Central memory CD8-positive, alpha-beta T cell (primary cell): ENCODE measurements at regions not wholly inside any gene's neighbourhood (a gene's known extent, or its start where the extent isn't known, plus 50 kb on each side); places are given as distances from the start of the nearest gene placed in this dataset.

Source experiments
- ATAC-seq: fragments of 150-1000 bp; cut with Tn5 transposase; replicated peaks from 2 replicates; pipeline ENCODE4 v1.10.0; 2022; ENCODE audit warnings: mild to moderate bottlenecking, moderate FRiP score, moderate number of reproducible peaks; ENCODE audit not compliant: poor library complexity, severe bottlenecking; ENCODE audit errors: extremely low read depth
- DNase-seq, 2 donors: peaks; one replicate each; pipeline ENCODE4 v3.0.0; 2021; ENCODE audit warnings: low spot score in 2 of 2
- H3K27ac Mint-ChIP-seq: one replicate; pipeline ENCODE4 v1.8.0; 2022; ENCODE audit warnings: low read depth, mild to moderate bottlenecking, moderate library complexity, mixed read lengths
- H3K27me3 Mint-ChIP-seq: one replicate; pipeline ENCODE4 v1.8.0; 2022; ENCODE audit warnings: mixed read lengths
- H3K36me3 Mint-ChIP-seq: one replicate; pipeline ENCODE4 v1.8.0; 2022; ENCODE audit warnings: mild to moderate bottlenecking, moderate library complexity, mixed read lengths; ENCODE audit not compliant: insufficient read depth
- H3K4me1 Mint-ChIP-seq: one replicate; pipeline ENCODE4 v1.8.0; 2022; ENCODE audit warnings: mixed read lengths
- H3K4me3 Mint-ChIP-seq: one replicate; pipeline ENCODE4 v1.8.0; 2022; ENCODE audit warnings: mild to moderate bottlenecking, moderate library complexity, mixed read lengths
- H3K9me3 Mint-ChIP-seq: one replicate; pipeline ENCODE4 v1.8.0; 2022; ENCODE audit warnings: mixed read lengths

DNA sequence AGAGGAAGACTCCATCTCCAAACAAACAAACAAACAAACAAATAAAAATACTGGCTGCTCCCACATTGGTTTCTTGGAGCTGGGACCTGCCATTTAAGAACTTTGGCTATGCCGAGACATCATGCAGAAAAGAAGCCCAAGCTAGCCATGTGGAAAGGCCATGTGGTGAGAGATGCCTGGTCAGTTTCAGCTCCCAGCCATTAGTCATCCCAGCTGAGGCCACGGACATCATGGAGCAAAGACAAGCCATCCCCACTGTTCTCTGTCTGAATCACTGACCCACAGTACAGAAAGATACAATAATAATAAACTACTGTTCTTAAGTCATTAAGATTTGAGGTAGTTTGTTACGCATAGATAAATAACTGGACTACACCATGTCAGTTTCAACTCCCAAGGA, 70.0 kb upstream of the PCBD1 start:
- no peak for ATAC-seq
- H3K36me3 Mint-ChIP-seq = peaks cover 2% of the 10 kb centered on the region
- no peaks in the 10 kb centered on the region for H3K4me1 Mint-ChIP-seq
- H3K27me3 Mint-ChIP-seq = no peaks in the 10 kb centered on the region
- no peaks in the 10 kb centered on the region for H3K9me3 Mint-ChIP-seq
- DNase-seq = no peak
- no peak overlapping the region for H3K4me3 Mint-ChIP-seq
- no peak overlapping the region for H3K27ac Mint-ChIP-seq

DNA sequence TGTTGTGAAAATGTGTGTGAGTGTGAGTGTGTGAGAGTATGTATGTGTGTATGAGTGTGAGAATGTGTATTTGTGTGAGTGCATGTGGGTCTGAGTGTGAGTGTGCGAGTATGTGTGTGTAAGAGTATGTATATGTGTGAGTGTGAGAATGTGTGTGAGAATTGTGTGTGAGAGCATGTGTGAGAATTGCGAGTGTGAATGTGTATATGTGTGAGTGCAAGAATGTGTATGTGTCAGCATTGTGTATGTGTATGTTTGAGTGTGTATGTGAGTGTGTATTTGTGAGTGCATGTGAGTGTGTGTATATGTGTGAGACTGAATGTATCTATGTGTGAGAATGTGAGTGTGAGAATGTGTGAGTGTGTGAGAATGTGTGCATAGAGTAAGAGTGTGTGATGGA, 72.0 kb upstream of the PCBD1 start:
- DNase-seq = no peak
- no peak overlapping the region for H3K4me3 Mint-ChIP-seq
- no peaks in the 10 kb centered on the region for H3K27me3 Mint-ChIP-seq
- no peaks in the 10 kb centered on the region for H3K4me1 Mint-ChIP-seq
- H3K27ac Mint-ChIP-seq = no peak overlapping the region
- no peaks in the 10 kb centered on the region for H3K9me3 Mint-ChIP-seq
- H3K36me3 Mint-ChIP-seq = no peaks in the 10 kb centered on the region
- no peak for ATAC-seq

DNA sequence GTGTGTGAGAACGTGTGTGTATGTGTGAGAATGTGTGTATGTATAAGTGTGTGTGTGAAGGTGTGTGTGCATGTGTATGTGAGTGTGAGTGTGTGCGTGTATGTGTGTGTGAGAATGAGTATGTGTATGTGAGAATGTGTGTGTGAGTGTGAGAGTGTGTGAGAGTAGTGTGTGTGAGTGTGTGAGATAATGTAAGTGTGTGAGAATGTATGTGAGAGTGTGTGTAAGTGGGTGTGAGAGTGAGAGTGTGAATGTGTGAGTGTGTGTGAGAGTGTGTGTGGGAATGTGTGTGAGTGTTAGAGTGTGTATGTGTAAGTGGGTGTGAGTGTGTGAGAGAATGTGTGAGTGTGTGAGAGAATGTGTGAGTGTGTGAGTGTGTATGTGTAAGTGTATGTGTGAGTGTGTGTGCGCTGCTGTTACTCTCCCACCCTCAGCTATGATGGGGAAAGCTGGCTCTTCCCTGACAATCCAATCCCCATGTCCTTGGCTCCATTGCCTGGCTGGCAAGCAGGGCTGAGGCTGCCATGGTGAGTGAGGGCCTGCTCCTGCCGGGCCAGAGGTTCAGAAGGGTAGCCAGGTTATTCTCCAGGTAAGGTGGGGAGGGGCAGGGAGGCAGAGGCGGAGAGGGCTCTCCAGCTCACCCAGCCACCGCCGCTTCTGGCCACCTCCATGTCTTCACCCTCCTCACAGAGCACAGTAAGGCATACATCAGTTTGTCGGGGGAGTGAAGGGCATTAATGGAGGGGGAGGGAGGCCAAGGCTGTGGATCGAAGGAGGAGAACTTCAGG, 72.6 kb upstream of the PCBD1 start:
- H3K4me3 Mint-ChIP-seq = no peak overlapping the region
- no peaks in the 10 kb centered on the region for H3K4me1 Mint-ChIP-seq
- no peak for DNase-seq
- H3K36me3 Mint-ChIP-seq = no peaks in the 10 kb centered on the region
- H3K27me3 Mint-ChIP-seq = peaks cover 5% of the 10 kb centered on the region
- no peak overlapping the region for H3K27ac Mint-ChIP-seq
- H3K9me3 Mint-ChIP-seq = no peaks in the 10 kb centered on the region
- ATAC-seq = no peak

DNA sequence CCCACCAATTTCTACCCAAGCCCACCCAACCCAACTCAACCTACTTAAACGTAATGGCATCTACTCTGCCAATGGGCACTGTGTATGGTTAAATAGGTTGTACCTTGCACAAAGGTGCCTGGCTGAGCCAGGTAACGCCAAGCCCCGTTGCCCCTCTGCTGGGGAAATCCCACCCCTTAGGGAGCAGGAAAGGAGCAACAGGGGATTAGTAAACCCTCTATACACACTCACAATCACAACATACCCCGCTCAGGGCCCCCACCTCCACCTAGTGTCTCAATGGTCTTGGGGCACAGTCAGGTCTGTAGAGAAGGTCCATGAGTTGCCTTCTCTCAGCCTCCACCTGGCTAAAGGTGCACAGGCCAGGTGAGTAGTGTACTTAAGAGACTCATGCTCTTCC, 74.3 kb upstream of the PCBD1 start:
- H3K4me3 Mint-ChIP-seq = no peak overlapping the region
- H3K27me3 Mint-ChIP-seq = peaks cover 15% of the 10 kb centered on the region
- DNase-seq (no peak), ATAC-seq (no peak)
- H3K27ac Mint-ChIP-seq = no peak overlapping the region
- no peaks in the 10 kb centered on the region for H3K4me1 Mint-ChIP-seq
- no peaks in the 10 kb centered on the region for H3K9me3 Mint-ChIP-seq
- H3K36me3 Mint-ChIP-seq = no peaks in the 10 kb centered on the region

DNA sequence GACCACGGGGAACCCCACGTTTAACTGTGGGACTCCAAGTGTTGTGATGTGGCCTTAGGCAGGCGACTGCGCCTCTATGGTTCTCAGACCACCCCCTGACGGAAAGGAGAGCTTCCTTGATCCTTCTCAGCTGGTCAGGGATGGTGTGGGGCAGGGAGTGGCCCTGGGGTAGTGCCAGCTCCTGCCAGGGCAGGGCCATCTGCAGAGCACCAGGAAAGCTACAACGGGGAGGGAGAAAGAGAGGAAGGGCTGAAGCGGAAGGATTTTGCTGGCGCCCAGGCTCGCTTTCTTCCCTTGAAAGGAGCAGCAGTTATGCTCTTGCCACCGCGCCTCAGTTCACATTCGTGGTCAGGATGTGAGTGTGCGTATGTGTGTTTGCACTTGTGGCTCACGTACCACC, 74.9 kb upstream of the PCBD1 start:
- H3K9me3 Mint-ChIP-seq = no peaks in the 10 kb centered on the region
- DNase-seq = no peak
- no peak overlapping the region for H3K4me3 Mint-ChIP-seq
- ATAC-seq = no peak
- H3K36me3 Mint-ChIP-seq = no peaks in the 10 kb centered on the region
- no peaks in the 10 kb centered on the region for H3K4me1 Mint-ChIP-seq
- peaks cover 15% of the 10 kb centered on the region for H3K27me3 Mint-ChIP-seq
- no peak overlapping the region for H3K27ac Mint-ChIP-seq

DNA sequence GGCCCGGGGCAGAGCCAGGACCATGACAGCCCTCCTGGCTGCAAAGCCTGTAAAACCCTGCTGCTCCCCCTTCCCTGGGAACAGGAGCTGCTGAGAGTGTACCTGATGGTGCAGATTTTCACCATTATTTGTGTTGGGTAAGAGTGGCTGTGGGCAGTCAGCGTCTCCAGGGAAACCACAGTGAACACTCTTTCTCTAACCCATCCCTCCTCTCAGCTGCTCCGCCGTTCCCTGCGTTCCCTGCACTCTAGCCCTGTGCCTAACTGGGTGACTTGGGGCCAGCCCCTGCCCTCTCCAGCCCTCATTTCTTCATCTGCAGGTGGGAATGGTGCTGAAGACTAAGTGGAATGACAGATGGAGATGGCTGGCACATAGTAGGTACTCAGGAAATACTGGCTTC, 75.9 kb upstream of the PCBD1 start:
- Mint-ChIP-seq H3K4me1 (no peaks in the 10 kb centered on the region), H3K9me3 (no peaks in the 10 kb centered on the region), H3K4me3 (no peak overlapping the region), H3K27me3 (peaks cover 21% of the 10 kb centered on the region), H3K36me3 (no peaks in the 10 kb centered on the region), H3K27ac (no peak overlapping the region)
- no peak for ATAC-seq
- DNase-seq = no peak

DNA sequence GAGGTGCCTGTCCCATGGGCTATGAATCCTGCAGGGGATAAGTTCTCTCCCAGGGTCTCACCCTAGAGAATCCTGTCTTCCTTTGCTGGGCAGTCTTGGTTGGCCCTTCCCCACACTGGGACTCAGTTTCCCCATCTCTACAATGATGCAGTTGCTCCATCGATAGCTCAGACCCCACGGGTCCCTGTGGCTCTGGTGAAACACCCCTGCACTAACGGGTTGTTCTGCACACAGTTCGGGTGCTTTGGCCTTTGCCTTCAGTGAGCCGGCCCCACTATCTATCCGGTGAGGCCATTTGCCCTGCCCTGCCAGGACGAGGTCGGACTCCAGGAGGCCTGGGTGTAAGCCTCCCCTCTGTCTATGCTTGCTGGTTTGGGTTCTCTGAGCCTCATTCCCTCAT, 76.5 kb upstream of the PCBD1 start:
- Mint-ChIP-seq H3K4me1 (no peaks in the 10 kb centered on the region), H3K36me3 (no peaks in the 10 kb centered on the region), H3K27ac (no peak overlapping the region), H3K4me3 (no peak overlapping the region), H3K27me3 (peaks cover 27% of the 10 kb centered on the region), H3K9me3 (no peaks in the 10 kb centered on the region)
- DNase-seq (no peak), ATAC-seq (no peak)

DNA sequence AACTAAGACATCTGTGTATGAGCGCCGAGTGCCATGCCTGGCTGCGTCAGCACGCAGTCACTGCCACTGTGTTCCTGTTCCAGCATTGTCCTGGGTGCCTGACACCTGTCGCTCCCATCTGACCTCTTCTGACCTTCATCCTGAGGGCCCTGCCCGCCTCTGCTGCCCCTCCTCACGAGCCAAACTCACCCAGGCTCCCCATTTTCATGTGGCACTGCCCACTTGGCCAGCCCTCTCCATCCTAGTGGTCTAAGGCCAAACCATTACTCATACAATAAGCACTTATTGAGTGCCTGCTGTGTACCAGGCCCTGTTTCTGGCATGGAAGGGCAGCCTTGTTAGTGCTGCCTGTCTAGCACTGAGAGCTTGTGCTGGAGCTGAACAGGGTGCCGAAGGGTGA, 77.2 kb upstream of the PCBD1 start:
- Mint-ChIP-seq H3K36me3 (no peaks in the 10 kb centered on the region), H3K4me1 (no peaks in the 10 kb centered on the region), H3K27ac (no peak overlapping the region), H3K4me3 (no peak overlapping the region), H3K9me3 (no peaks in the 10 kb centered on the region), H3K27me3 (peaks cover 34% of the 10 kb centered on the region)
- DNase-seq (no peak), ATAC-seq (no peak)

DNA sequence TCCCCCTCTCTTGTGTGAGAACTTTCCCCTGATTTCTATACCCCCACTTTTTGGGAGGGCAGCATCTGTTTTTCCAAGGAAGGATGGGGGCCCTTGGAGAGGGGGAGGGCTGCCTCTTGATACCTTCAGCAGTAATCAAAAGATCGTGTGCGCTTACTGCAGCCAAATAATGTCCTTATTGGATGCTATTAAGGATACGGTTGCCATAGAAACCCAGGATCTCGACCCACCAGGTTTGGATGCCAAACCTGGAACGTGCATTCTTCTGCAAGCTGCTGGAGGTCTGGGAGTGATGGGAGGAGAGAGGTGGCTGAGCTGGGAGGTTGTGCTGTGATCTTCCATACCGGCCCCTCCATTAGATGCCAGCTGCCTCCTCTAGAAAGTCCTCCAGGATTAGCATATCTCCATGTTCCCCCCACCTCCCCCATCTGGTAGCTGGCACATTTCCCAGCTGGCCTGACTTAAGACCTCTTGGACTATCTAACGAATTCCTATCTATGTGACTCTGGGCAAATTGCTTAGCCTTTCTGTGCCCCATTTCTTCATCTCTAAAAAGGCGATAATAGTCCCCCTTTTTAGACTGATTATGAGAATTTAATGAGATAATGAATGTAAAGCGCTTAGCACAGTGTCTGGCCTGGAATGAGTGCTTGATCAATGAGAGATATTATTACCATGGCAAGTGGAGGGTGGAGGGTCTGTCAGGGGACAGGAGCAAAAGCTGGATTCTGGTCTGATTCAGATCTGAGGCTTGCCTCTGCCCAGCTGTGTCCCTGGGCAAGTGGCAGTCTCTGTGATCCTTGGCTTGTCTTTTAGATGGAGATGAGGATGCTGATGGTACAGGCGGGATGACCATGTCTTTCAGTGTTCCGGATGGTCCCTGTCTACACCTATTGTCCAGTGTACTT, 78.5 kb upstream of the PCBD1 start:
- Mint-ChIP-seq H3K36me3 (peaks cover under 1% of the 10 kb centered on the region), H3K9me3 (no peaks in the 10 kb centered on the region), H3K27ac (no peak overlapping the region), H3K4me1 (no peaks in the 10 kb centered on the region), H3K4me3 (no peak overlapping the region), H3K27me3 (peaks cover 40% of the 10 kb centered on the region)
- ATAC-seq = no peak
- no peak for DNase-seq

DNA sequence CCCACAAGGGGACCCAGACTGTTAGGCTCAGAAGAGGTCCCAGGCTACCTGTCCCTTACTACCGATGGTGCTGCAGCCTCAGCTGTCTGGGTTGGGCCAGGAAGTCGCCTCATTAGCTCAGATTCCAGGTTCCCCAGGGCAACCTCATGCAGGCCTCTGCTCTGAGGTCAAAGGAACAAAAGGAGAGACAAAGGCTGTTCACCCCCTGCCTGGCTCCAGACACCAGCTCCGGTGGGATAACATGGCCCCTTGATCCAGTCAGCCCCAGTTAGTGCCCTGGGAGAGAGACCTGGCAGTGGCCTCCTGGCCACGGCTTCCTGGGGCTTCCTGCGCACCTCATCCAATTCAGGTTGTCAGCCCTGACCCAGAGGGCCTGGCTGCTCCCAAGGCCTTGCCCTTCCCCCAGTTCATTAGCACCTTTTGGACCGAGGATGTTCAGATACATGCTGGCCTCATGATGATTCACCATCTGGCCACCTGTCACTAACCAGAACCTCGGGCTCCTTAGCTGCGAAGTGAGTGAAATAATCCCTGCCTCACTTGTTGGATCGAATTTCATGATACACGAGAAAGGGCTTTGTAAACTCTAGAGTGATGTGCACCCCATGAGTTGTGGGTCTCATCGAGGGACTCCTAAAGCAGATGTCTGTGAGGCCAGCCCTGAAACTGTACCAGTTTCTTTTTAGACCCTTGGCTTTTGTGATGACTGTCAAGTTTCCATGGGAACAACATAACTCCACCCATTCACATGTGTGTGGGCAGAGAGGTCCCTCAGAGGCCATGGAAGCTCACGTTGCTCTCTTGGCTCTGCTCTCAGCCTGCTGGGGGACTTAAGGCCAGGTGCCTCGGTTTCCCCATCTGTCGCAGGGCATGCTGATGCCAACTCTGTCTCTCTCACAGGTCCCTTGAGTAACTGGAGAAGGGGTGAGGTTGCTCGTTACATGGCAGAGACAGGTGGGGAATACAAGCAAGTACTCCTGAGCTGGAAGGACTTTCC, 79.5 kb upstream of the PCBD1 start:
- H3K27ac Mint-ChIP-seq = no peak overlapping the region
- ATAC-seq (no peak), DNase-seq (no peak)
- no peaks in the 10 kb centered on the region for H3K9me3 Mint-ChIP-seq
- H3K36me3 Mint-ChIP-seq = peaks cover 2% of the 10 kb centered on the region
- H3K4me1 Mint-ChIP-seq = no peaks in the 10 kb centered on the region
- H3K4me3 Mint-ChIP-seq = no peak overlapping the region
- peaks cover 40% of the 10 kb centered on the region for H3K27me3 Mint-ChIP-seq

DNA sequence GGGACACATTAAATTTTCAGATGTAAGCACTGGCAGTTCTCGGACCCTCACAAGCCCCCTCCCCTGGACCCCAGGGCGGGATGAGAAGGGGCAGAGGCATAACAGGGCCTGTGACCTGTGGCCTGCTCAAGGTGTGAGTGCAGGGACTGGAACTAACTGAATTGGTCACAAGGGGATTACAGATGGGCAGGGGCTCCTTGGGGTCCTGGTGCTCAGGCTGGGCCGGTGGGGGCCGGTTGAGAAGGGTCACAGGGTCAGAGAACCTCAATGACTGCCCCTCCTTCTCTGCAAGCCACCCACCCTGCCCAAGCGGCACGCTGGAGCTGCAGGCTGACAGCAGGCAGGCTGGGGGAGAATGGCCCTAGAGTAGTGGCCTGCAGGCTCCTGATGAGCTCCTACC, 80.8 kb upstream of the PCBD1 start:
- Mint-ChIP-seq H3K27me3 (peaks cover 40% of the 10 kb centered on the region), H3K27ac (no peak overlapping the region), H3K4me3 (no peak overlapping the region), H3K36me3 (peaks cover 2% of the 10 kb centered on the region), H3K9me3 (no peaks in the 10 kb centered on the region), H3K4me1 (no peaks in the 10 kb centered on the region)
- DNase-seq (no peak), ATAC-seq (no peak)

DNA sequence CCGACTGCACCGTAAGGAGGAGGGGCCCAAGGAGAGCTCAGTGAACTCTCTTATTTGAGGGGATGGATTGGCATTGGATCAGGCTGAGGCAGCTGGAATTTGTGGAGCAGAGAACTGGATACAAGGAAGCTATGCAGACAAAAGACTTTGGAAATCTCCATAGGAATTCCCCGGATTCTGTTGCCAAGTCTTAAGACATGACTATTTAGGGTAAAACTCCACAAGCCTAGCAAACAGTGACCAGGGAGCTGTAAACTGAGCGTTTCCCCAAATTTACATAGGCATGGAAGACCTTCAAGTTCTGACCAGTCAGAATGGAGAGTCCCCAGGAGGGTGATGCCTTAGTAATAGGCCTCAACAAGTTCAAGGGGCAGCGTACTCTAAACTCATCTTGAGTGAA, 82.5 kb upstream of the PCBD1 start:
- H3K27me3 Mint-ChIP-seq = peaks cover 48% of the 10 kb centered on the region
- no peak overlapping the region for H3K27ac Mint-ChIP-seq
- DNase-seq = no peak
- no peak for ATAC-seq
- H3K4me1 Mint-ChIP-seq = no peaks in the 10 kb centered on the region
- no peaks in the 10 kb centered on the region for H3K9me3 Mint-ChIP-seq
- peaks cover 2% of the 10 kb centered on the region for H3K36me3 Mint-ChIP-seq
- H3K4me3 Mint-ChIP-seq = no peak overlapping the region
